GM12878 (cell line): ENCODE measurements at regions not wholly inside any gene's neighbourhood (a gene's known extent, or its start where the extent isn't known, plus 50 kb on each side); places are given as distances from the start of the nearest gene placed in this dataset.

Experiments
- ATAC-seq: fragments of 200-7000 bp; cut with Tn5 transposase; 3 replicates; pipeline ENCODE4 v1.9.1; 2020; ENCODE audit warnings: mild to moderate bottlenecking, moderate library complexity
- BruUV-seq: library from RNA; stranded (reverse); fragments of 400-500 nt; replicated peaks from 2 replicates; lab custom pipeline; 2021; lab: Mats Ljungman, UMichigan
- CTCF ChIA-PET: fragments of 300-600 bp; sonication (Branson Sonifier 250); formaldehyde crosslinking; extraction: SDS; loops from one replicate; lab custom pipeline; 2021; ENCODE audit warnings: inconsistent platforms; lab: Yijun Ruan, JAX
- POLR2A ChIA-PET: fragments of 350-600 bp; formaldehyde crosslinking; extraction: SDS; loops from one replicate; lab custom pipeline; 2021; ENCODE audit warnings: inconsistent platforms; lab: Charles Lee
- RAD21 ChIA-PET: fragments of 300-600 bp; sonication (Branson Sonifier 250); formaldehyde crosslinking; loops from one replicate; lab custom pipeline; 2023; ENCODE audit warnings: antibody characterized with exemption; ENCODE audit not compliant: unreplicated experiment; lab: Charles Lee
- SMC1A ChIA-PET: fragments of 300-600 bp; sonication (Branson Sonifier 250); formaldehyde crosslinking; loops from one replicate; lab custom pipeline; 2023; ENCODE audit not compliant: unreplicated experiment, uncharacterized antibody; lab: Charles Lee
- DNase-seq: peaks from one replicate; pipeline ENCODE4 v3.0.0-alpha.2; 2011; ENCODE audit warnings: low read depth, low spot score
- FAIRE-seq: peaks from 3 replicates; lab custom pipeline; 2011; peaks lifted over from hg19 to GRCh38; lab: Jason Lieb, UNC
- H2AFZ ChIP-seq: 2 replicates; pipeline ENCODE4 v1.6.0; 2011; ENCODE audit warnings: low read depth, low read length, control low read depth; ENCODE audit not compliant: control insufficient read depth
- H3K27ac ChIP-seq: 2 replicates; pipeline ENCODE4 v1.5.1; 2011; ENCODE audit warnings: control low read depth; ENCODE audit not compliant: control insufficient read depth, insufficient read depth
- H3K27me3 ChIP-seq, 2 experiments: replicated peaks in 1 of 2; 2 replicates each; pipeline versions ENCODE4 v1.6.0 to v1.6.1; 2011; ENCODE audit warnings: low read length in 1 of 2; ENCODE audit not compliant: control insufficient read depth in 2 of 2, insufficient read depth in 2 of 2
- H3K36me3 ChIP-seq, 2 experiments: 2 replicates each; pipeline ENCODE4 v1.5.1; 2011; ENCODE audit warnings: low read length in 1 of 2; ENCODE audit not compliant: control insufficient read depth in 2 of 2, insufficient read depth in 2 of 2
- H3K4me1 ChIP-seq: 2 replicates; pipeline ENCODE4 v1.6.1; 2011; ENCODE audit warnings: mild to moderate bottlenecking, low read length, moderate library complexity, mixed read lengths; ENCODE audit not compliant: control insufficient read depth, insufficient read depth
- H3K4me2 ChIP-seq: 2 replicates; pipeline ENCODE4 v1.6.0; 2011; ENCODE audit warnings: control low read depth; ENCODE audit not compliant: control insufficient read depth, insufficient read depth
- H3K4me3 ChIP-seq: fragments of 200-600 bp; sonication (generic); 2 replicates; pipeline ENCODE4 v1.5.1; 2016
- H3K79me2 ChIP-seq: 2 replicates; pipeline ENCODE4 v1.6.0; 2011; ENCODE audit warnings: low read length; ENCODE audit not compliant: control insufficient read depth, insufficient read depth
- H3K9ac ChIP-seq: 2 replicates; pipeline ENCODE4 v1.8.0; 2011; ENCODE audit warnings: low read length, control low read depth, mixed read lengths; ENCODE audit not compliant: control insufficient read depth, insufficient read depth
- H3K9me3 ChIP-seq: replicated peaks from 3 replicates; pipeline ENCODE4 v1.5.1; 2011; ENCODE audit warnings: mild to moderate bottlenecking, low read length; ENCODE audit not compliant: control insufficient read depth, insufficient read depth
- H4K20me1 ChIP-seq: 2 replicates; pipeline ENCODE4 v1.6.0; 2011; ENCODE audit not compliant: control insufficient read depth, insufficient read depth
- BRCA1 ChIP-seq: IDR thresholded peaks from 2 replicates; pipeline ENCODE4 v1.6.1; 2011; ENCODE audit warnings: low read depth, low read length, improper control_type of control experiment
- CBX3 ChIP-seq: fragments of 200-600 bp; sonication (generic); IDR thresholded peaks from 2 replicates; pipeline ENCODE4 v1.6.1; 2016; ENCODE audit warnings: low read depth, borderline replicate concordance
- FOXM1 ChIP-seq: IDR thresholded peaks from 2 replicates; pipeline ENCODE4 v1.6.1; 2012; ENCODE audit warnings: low read depth, mild to moderate bottlenecking, inconsistent platforms, low read length, moderate library complexity
- KDM1A ChIP-seq: fragments of 200-600 bp; sonication (generic); IDR thresholded peaks from 2 replicates; pipeline ENCODE4 v1.6.1; 2016; ENCODE audit warnings: borderline replicate concordance
- KLF5 ChIP-seq: fragments of 450-650 bp; IDR thresholded peaks from 2 replicates; pipeline ENCODE4 v1.6.1; 2014; ENCODE audit warnings: mild to moderate bottlenecking; ENCODE audit not compliant: partially characterized antibody
- PAX5 ChIP-seq: IDR thresholded peaks from 2 replicates; pipeline ENCODE4 v1.6.1; 2011; ENCODE audit warnings: low read depth, low read length, borderline replicate concordance
- YBX1 ChIP-seq: fragments of 450-650 bp; IDR thresholded peaks from 2 replicates; pipeline ENCODE4 v1.6.1; 2016; ENCODE audit warnings: antibody characterized with exemption
- ZNF274 ChIP-seq: IDR thresholded peaks from one replicate; pipeline ENCODE4 v1.8.0; 2011; ENCODE audit not compliant: insufficient read length, insufficient read depth
- ZNF384 ChIP-seq: IDR thresholded peaks from 2 replicates; pipeline ENCODE4 v1.6.1; 2012; ENCODE audit warnings: low read depth, mild to moderate bottlenecking, low read length, improper control_type of control experiment, borderline replicate concordance
- WGBS: methylation state at CpG from one replicate; pipeline ENCODE4 v1.1.6; 2016; ENCODE audit warnings: low lambda C conversion rate; ENCODE audit not compliant: insufficient replicate concordance, insufficient coverage; ENCODE audit errors: missing lambda C conversion rate; 5-methylcytosine and 5-hydroxymethylcytosine counted together
- in situ Hi-C: fragments of 300-500 bp; cut with MboI; formaldehyde crosslinking; loops from 9 replicates; pipeline ENCODE4 v1.14.3; 2018; ENCODE audit warnings: mixed read lengths
- intact Hi-C: fragments of 100-400 bp; cut with micrococcal nuclease; formaldehyde crosslinking; loops from one replicate; pipeline ENCODE4 v1.14.2; 2022; ENCODE audit not compliant: unreplicated experiment
- TF ChIP-seq, protein P1 (sequence below): IDR thresholded peaks from 2 replicates; pipeline ENCODE4 v1.6.1; 2011; ENCODE audit warnings: low read depth, mild to moderate bottlenecking, low read length, moderate library complexity, borderline replicate concordance; ENCODE audit errors: extremely low read depth
- TF ChIP-seq, protein P2 (sequence below): IDR thresholded peaks from 2 replicates; pipeline ENCODE4 v1.6.1; 2011; ENCODE audit warnings: low read depth, low read length, improper control_type of control experiment, borderline replicate concordance

DNA sequence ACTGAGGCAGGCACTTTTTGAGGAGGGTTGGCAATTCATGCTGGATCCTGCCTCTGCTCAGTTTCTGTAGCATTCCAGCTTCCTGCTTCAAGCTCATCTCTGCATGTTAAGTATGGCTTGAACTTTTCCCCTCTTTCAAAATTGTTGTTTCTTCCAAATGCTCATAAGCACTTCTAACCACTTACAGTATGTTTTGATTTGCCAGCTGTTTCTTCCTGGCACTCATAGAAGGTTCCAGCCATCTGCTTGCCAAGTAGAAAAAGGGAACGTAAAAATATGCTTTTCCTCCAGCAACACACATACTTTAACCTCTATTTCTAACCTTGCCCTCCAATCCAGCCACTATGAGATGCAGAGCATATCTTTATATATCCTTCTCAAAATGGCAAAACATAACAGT, 692.6 kb upstream of the COBL start:
- H3K9me3 ChIP-seq: no peaks in the 10 kb centered on the region
- RAD21 ChIA-PET: no interaction called here
- ATAC-seq: no peak
- BruUV-seq: no TSS peak
- H3K9ac ChIP-seq: no peak overlapping the region
- no peaks in the 10 kb centered on the region for H3K4me1 ChIP-seq
- H3K79me2 ChIP-seq: no peaks in the 10 kb centered on the region
- FAIRE-seq: no peak
- H3K36me3 ChIP-seq: no peaks in the 10 kb centered on the region
- 6% methylated on average over 1 of the region's 1 CpG for WGBS
- in situ Hi-C loops: no loop called here
- no peak for TF ChIP-seq KDM1A
- no peak for TF ChIP-seq ZNF384
- no peak for TF ChIP-seq BRCA1
- no peak for TF ChIP-seq ZNF274
- TF ChIP-seq KLF5: no peak
- TF ChIP-seq, protein P1, sequence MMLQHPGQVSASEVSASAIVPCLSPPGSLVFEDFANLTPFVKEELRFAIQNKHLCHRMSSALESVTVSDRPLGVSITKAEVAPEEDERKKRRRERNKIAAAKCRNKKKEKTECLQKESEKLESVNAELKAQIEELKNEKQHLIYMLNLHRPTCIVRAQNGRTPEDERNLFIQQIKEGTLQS: no peak
- no peak for TF ChIP-seq PAX5
- TF ChIP-seq FOXM1: no peak
- TF ChIP-seq CBX3: no peak
- no peak for TF ChIP-seq YBX1
- TF ChIP-seq, protein P2, sequence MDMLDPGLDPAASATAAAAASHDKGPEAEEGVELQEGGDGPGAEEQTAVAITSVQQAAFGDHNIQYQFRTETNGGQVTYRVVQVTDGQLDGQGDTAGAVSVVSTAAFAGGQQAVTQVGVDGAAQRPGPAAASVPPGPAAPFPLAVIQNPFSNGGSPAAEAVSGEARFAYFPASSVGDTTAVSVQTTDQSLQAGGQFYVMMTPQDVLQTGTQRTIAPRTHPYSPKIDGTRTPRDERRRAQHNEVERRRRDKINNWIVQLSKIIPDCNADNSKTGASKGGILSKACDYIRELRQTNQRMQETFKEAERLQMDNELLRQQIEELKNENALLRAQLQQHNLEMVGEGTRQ: no peak
- TF ChIP-seq, all 136 proteins: peak for 0
- H3K4me2 ChIP-seq: no peak overlapping the region
- no peak overlapping the region for H3K27ac ChIP-seq
- H3K27me3 ChIP-seq: no peaks in the 10 kb centered on the region
- H2AFZ ChIP-seq: no peak overlapping the region
- intact Hi-C loops: no loop called here
- no peaks in the 10 kb centered on the region for H4K20me1 ChIP-seq
- H3K4me3 ChIP-seq: no peak overlapping the region
- ChIA-PET SMC1A (interaction anchor here (1.2 kb wide), 1 partner anchor 8 kb away, joined by 4 read pairs; no protein-coding TSS in a partner anchor), CTCF (interaction anchor here (1.0 kb wide), 1 partner anchor 10 kb away, joined by 3 read pairs; no protein-coding TSS in a partner anchor), POLR2A (no interaction called here)
- DNase-seq: no peak
